HL-60 (cell line): ENCODE measurements at regions not wholly inside any gene's neighbourhood (a gene's known extent, or its start where the extent isn't known, plus 50 kb on each side); places are given as distances from the start of the nearest gene placed in this dataset.

ENCODE experiments used
- DNase-seq, 2 experiments: peaks; one replicate each; pipeline ENCODE4 v3.0.0-alpha.2; 2010 to 2020; ENCODE audit warnings: low read depth in 1 of 2, low spot score in 1 of 2
- H3K27ac ChIP-seq: fragments of 250-450 bp; sonication (Bioruptor Pico); replicated peaks from 2 replicates; pipeline ENCODE4 v1.5.1; 2020; ENCODE audit warnings: mild to moderate bottlenecking, moderate library complexity
- H3K27me3 ChIP-seq: fragments of 250-450 bp; sonication (Bioruptor Pico); 2 replicates; pipeline ENCODE4 v1.5.1; 2021; ENCODE audit warnings: mild to moderate bottlenecking, moderate library complexity; ENCODE audit not compliant: insufficient read depth, poor library complexity, severe bottlenecking
- H3K4me3 ChIP-seq: replicated peaks from 2 replicates; pipeline ENCODE4 v1.5.1; 2011; ENCODE audit warnings: mild to moderate bottlenecking, control low read depth, low read length; ENCODE audit not compliant: insufficient read depth
- GABPA ChIP-seq: IDR thresholded peaks from 2 replicates; pipeline ENCODE4 v1.6.1; 2012; ENCODE audit warnings: low read depth
- POLR2AphosphoS5 ChIP-seq: IDR thresholded peaks from 2 replicates; pipeline ENCODE4 v1.6.1; 2012; ENCODE audit warnings: low read depth
- SPI1 ChIP-seq: IDR thresholded peaks from 2 replicates; pipeline ENCODE4 v1.6.1; 2012; ENCODE audit warnings: low read depth, mild to moderate bottlenecking, borderline replicate concordance
- TF ChIP-seq, protein P1 (sequence below): IDR thresholded peaks from 2 replicates; pipeline ENCODE4 v1.6.1; 2012; ENCODE audit warnings: low read depth; ENCODE audit not compliant: insufficient replicate concordance
- TF ChIP-seq, protein P2 (sequence below): IDR thresholded peaks from one replicate; pipeline ENCODE4 v1.5.1; 2011; ENCODE audit warnings: low read length, control low read depth, inconsistent platforms; ENCODE audit not compliant: insufficient read depth

GRCh38 chrX:17931855-17932254 lies 70.8 kb upstream of the RAI2 start:
- Histone ChIP-seq H3K4me3 (no peak overlapping the region), H3K27ac (no peak overlapping the region), H3K27me3 (no peaks in the 10 kb centered on the region)
- TF ChIP-seq POLR2AphosphoS5 (no peak), GABPA (no peak), SPI1 (no peak)
- TF ChIP-seq, protein P1, sequence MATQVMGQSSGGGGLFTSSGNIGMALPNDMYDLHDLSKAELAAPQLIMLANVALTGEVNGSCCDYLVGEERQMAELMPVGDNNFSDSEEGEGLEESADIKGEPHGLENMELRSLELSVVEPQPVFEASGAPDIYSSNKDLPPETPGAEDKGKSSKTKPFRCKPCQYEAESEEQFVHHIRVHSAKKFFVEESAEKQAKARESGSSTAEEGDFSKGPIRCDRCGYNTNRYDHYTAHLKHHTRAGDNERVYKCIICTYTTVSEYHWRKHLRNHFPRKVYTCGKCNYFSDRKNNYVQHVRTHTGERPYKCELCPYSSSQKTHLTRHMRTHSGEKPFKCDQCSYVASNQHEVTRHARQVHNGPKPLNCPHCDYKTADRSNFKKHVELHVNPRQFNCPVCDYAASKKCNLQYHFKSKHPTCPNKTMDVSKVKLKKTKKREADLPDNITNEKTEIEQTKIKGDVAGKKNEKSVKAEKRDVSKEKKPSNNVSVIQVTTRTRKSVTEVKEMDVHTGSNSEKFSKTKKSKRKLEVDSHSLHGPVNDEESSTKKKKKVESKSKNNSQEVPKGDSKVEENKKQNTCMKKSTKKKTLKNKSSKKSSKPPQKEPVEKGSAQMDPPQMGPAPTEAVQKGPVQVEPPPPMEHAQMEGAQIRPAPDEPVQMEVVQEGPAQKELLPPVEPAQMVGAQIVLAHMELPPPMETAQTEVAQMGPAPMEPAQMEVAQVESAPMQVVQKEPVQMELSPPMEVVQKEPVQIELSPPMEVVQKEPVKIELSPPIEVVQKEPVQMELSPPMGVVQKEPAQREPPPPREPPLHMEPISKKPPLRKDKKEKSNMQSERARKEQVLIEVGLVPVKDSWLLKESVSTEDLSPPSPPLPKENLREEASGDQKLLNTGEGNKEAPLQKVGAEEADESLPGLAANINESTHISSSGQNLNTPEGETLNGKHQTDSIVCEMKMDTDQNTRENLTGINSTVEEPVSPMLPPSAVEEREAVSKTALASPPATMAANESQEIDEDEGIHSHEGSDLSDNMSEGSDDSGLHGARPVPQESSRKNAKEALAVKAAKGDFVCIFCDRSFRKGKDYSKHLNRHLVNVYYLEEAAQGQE = no peak
- TF ChIP-seq, protein P2, sequence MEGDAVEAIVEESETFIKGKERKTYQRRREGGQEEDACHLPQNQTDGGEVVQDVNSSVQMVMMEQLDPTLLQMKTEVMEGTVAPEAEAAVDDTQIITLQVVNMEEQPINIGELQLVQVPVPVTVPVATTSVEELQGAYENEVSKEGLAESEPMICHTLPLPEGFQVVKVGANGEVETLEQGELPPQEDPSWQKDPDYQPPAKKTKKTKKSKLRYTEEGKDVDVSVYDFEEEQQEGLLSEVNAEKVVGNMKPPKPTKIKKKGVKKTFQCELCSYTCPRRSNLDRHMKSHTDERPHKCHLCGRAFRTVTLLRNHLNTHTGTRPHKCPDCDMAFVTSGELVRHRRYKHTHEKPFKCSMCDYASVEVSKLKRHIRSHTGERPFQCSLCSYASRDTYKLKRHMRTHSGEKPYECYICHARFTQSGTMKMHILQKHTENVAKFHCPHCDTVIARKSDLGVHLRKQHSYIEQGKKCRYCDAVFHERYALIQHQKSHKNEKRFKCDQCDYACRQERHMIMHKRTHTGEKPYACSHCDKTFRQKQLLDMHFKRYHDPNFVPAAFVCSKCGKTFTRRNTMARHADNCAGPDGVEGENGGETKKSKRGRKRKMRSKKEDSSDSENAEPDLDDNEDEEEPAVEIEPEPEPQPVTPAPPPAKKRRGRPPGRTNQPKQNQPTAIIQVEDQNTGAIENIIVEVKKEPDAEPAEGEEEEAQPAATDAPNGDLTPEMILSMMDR = no peak
- DNase-seq = no peak

- TF ChIP-seq GABPA (no peak), SPI1 (no peak), POLR2AphosphoS5 (no peak)
- TF ChIP-seq, protein P1 = no peak
- TF ChIP-seq, protein P2 = no peak
- no peak overlapping the region for H3K27ac ChIP-seq
- no peak overlapping the region for H3K4me3 ChIP-seq
- H3K27me3 ChIP-seq = no peaks in the 10 kb centered on the region
- DNase-seq = no peak
These were observed 69.8 kb upstream of the RAI2 start for GRCh38 chrX:17930850-17931249.

DNA sequence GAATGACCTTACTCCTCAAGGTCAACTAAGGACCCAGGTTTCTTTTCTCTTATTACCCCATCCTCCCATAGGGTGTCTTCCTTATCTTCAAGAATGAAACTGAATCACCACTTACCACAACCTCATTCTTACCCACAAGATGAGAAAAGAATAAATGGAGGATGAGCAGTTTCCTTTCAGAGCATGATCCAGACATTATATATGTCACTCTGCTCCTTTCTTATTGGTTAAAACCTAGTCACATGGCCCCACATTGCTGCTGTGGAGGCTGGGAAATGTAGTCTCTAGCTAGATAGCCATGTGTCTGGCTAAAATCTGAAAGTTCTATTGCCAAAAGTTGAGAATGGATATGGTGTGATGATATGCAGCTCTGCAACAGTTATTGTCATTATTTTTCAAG lies 62.4 kb upstream of the RAI2 start:
- no peak overlapping the region for H3K4me3 ChIP-seq
- DNase-seq = no peak
- H3K27me3 ChIP-seq = no peaks in the 10 kb centered on the region
- TF ChIP-seq SPI1 (no peak), POLR2AphosphoS5 (no peak), GABPA (no peak)
- TF ChIP-seq, protein P2 = no peak
- TF ChIP-seq, protein P1 = no peak
- no peak overlapping the region for H3K27ac ChIP-seq
